IMR-90 (cell line): ENCODE measurements at regions not wholly inside any gene's neighbourhood (a gene's known extent, or its start where the extent isn't known, plus 50 kb on each side); places are given as distances from the start of the nearest gene placed in this dataset.

ENCODE experiments used
- ATAC-seq: fragments of 200-7000 bp; cut with Tn5 transposase; 2 replicates; pipeline ENCODE4 v1.9.1; 2020; ENCODE audit warnings: low read depth, mild to moderate bottlenecking, moderate library complexity
- BruUV-seq: library from RNA; stranded (reverse); fragments of 400-500 nt; replicated peaks from 2 replicates; lab custom pipeline; 2021; lab: Mats Ljungman, UMichigan
- CTCF ChIA-PET: fragments of 300-600 bp; formaldehyde crosslinking; extraction: SDS; loops from one replicate; lab custom pipeline; 2021; ENCODE audit warnings: antibody characterized with exemption; lab: Yijun Ruan, JAX
- POLR2A ChIA-PET: fragments of 300-600 bp; sonication (Branson Sonifier 250); formaldehyde crosslinking; loops from one replicate; lab custom pipeline; 2022; ENCODE audit warnings: antibody characterized with exemption; ENCODE audit not compliant: unreplicated experiment; lab: Charles Lee
- DNase-seq: peaks from one replicate; pipeline ENCODE4 v3.0.0; 2013
- H2AFZ ChIP-seq: replicated peaks from 2 replicates; pipeline ENCODE3; 2013; ENCODE audit warnings: low read length, mild to moderate bottlenecking; ENCODE audit not compliant: poor library complexity
- H2AK5ac ChIP-seq: 2 replicates; pipeline ENCODE4 v1.6.1; 2013; ENCODE audit warnings: low read depth, low read length, inconsistent platforms
- H2AK9ac ChIP-seq: replicated peaks from 2 replicates; pipeline ENCODE3; 2013; ENCODE audit warnings: mild to moderate bottlenecking, low read depth, low read length, moderate library complexity; ENCODE audit not compliant: poor library complexity
- H2BK120ac ChIP-seq: 2 replicates; pipeline ENCODE4 v1.6.1; 2013; ENCODE audit warnings: low read depth, low read length, inconsistent platforms
- H2BK15ac ChIP-seq: 3 replicates; pipeline ENCODE4 v1.6.1; 2013; ENCODE audit warnings: low read depth, low read length, inconsistent platforms
- H2BK20ac ChIP-seq: 2 replicates; pipeline ENCODE4 v1.6.1; 2013; ENCODE audit warnings: low read depth, mild to moderate bottlenecking, inconsistent platforms, low read length, moderate library complexity
- H2BK5ac ChIP-seq: 2 replicates; pipeline ENCODE4 v1.6.1; 2013; ENCODE audit warnings: mild to moderate bottlenecking, low read depth, low read length, inconsistent platforms; ENCODE audit not compliant: poor library complexity, severe bottlenecking
- H3K14ac ChIP-seq: replicated peaks from 2 replicates; pipeline ENCODE4 v1.6.1; 2013; ENCODE audit warnings: low read depth, low read length, inconsistent platforms
- H3K18ac ChIP-seq: 2 replicates; pipeline ENCODE4 v1.6.1; 2013; ENCODE audit warnings: low read depth, low read length, control low read depth
- H3K23ac ChIP-seq: 2 replicates; pipeline ENCODE4 v1.6.1; 2013; ENCODE audit warnings: low read depth, low read length, inconsistent platforms
- H3K27ac ChIP-seq: 2 replicates; pipeline ENCODE4 v1.5.1; 2013; ENCODE audit warnings: mild to moderate bottlenecking, control low read depth, low read length; ENCODE audit not compliant: insufficient read depth
- H3K27me3 ChIP-seq: 2 replicates; pipeline ENCODE4 v1.6.1; 2013; ENCODE audit warnings: low read length; ENCODE audit not compliant: control insufficient read depth, insufficient read depth
- H3K36me3 ChIP-seq: 2 replicates; pipeline ENCODE4 v1.6.1; 2013; ENCODE audit warnings: low read length, mixed read lengths; ENCODE audit not compliant: control insufficient read depth, insufficient read depth
- H3K4ac ChIP-seq: 2 replicates; pipeline ENCODE4 v1.6.1; 2013; ENCODE audit warnings: low read depth, low read length, inconsistent platforms
- H3K4me1 ChIP-seq: 2 replicates; pipeline ENCODE4 v1.6.1; 2013; ENCODE audit warnings: low read length, mixed read lengths; ENCODE audit not compliant: control insufficient read depth, insufficient read depth
- H3K4me2 ChIP-seq: 2 replicates; pipeline ENCODE4 v1.6.1; 2013; ENCODE audit warnings: low read depth, mild to moderate bottlenecking, control low read depth, low read length, moderate library complexity
- H3K4me3 ChIP-seq: 2 replicates; pipeline ENCODE4 v1.5.1; 2013; ENCODE audit warnings: low read depth, mild to moderate bottlenecking, control low read depth, low read length, moderate library complexity; ENCODE audit not compliant: insufficient read depth
- H3K56ac ChIP-seq: 2 replicates; pipeline ENCODE4 v1.6.1; 2013; ENCODE audit warnings: low read length, inconsistent platforms; ENCODE audit not compliant: insufficient read depth; ENCODE audit errors: extremely low read depth
- H3K79me1 ChIP-seq, 2 experiments: 2 replicates each; pipeline ENCODE4 v1.6.1; 2013; ENCODE audit warnings: low read length in 2 of 2, inconsistent platforms in 1 of 2, low read depth in 1 of 2
- H3K9ac ChIP-seq: 2 replicates; pipeline ENCODE4 v1.6.1; 2013; ENCODE audit warnings: low read depth, low read length, control low read depth
- H3K9me1 ChIP-seq: 2 replicates; pipeline ENCODE4 v1.6.1; 2013; ENCODE audit warnings: low read length, inconsistent platforms; ENCODE audit not compliant: insufficient read depth
- H3K9me3 ChIP-seq: 2 replicates; pipeline ENCODE4 v1.6.1; 2013; ENCODE audit warnings: low read length; ENCODE audit not compliant: control insufficient read depth, insufficient read depth
- H4K20me1 ChIP-seq: 2 replicates; pipeline ENCODE4 v1.6.1; 2013; ENCODE audit warnings: low read length, inconsistent platforms; ENCODE audit not compliant: insufficient read depth
- H4K5ac ChIP-seq: 2 replicates; pipeline ENCODE4 v1.6.1; 2013; ENCODE audit warnings: mild to moderate bottlenecking, low read depth, low read length, control low read depth
- H4K8ac ChIP-seq, 2 experiments: 2 replicates each; pipeline ENCODE4 v1.6.1; 2013; ENCODE audit warnings: low read depth in 2 of 2, low read length in 2 of 2, control low read depth in 1 of 2, inconsistent platforms in 1 of 2
- H4K91ac ChIP-seq: 2 replicates; pipeline ENCODE4 v1.6.1; 2013; ENCODE audit warnings: low read depth, low read length, inconsistent platforms; ENCODE audit not compliant: insufficient read depth
- POLR2A ChIP-seq: IDR thresholded peaks from 2 replicates; pipeline ENCODE4 v1.6.1; 2012; ENCODE audit warnings: mild to moderate bottlenecking, low read depth, low read length
- WGBS, 2 experiments: methylation state at CpG; one replicate each; pipeline versions ENCODE4 v1.1.5 to v1.1.7; 2013; ENCODE audit warnings: missing lambda C conversion rate in 2 of 2; ENCODE audit not compliant: insufficient read length in 1 of 2; ENCODE audit errors: extremely low coverage in 2 of 2; 5-methylcytosine and 5-hydroxymethylcytosine counted together
- dilution Hi-C: fragments of 300-500 bp; cut with HindIII; formaldehyde crosslinking; loops from one replicate; pipeline ENCODE4 v1.14.3; 2018; ENCODE audit warnings: low sequenced_read_pairs; ENCODE audit not compliant: unreplicated experiment
- in situ Hi-C: fragments of 300-500 bp; cut with MboI; formaldehyde crosslinking; loops from 3 replicates; pipeline ENCODE4 v1.14.3; 2019; ENCODE audit warnings: low sequenced_read_pairs, inconsistent platforms, mixed read lengths
- intact Hi-C: fragments of 100-400 bp; cut with micrococcal nuclease; formaldehyde crosslinking; loops from 2 replicates; pipeline ENCODE4 v1.10.0; 2022

GRCh38 chr17:22435231-22435974 lies 743.1 kb downstream of the KCNJ18 start:
- no peak overlapping the region for H2AFZ ChIP-seq
- H3K36me3 ChIP-seq = no peaks in the 10 kb centered on the region
- CTCF ChIA-PET = no interaction called here
- H4K8ac ChIP-seq = no peak overlapping the region
- no peak overlapping the region for H4K5ac ChIP-seq
- no peak overlapping the region for H3K4ac ChIP-seq
- H2BK15ac ChIP-seq = no peak overlapping the region
- H3K79me1 ChIP-seq = no peaks in the 10 kb centered on the region
- WGBS, 2 experiments = 85% methylated on average over 7 of the region's 53 CpGs; no CpG with 5 or more reads in 1 of the 2 experiments
- no peak overlapping the region for H2AK9ac ChIP-seq
- no peak overlapping the region for H3K27ac ChIP-seq
- H2BK120ac ChIP-seq = no peak overlapping the region
- no peak for TF ChIP-seq POLR2A
- no TSS peak for BruUV-seq
- H3K23ac ChIP-seq = no peak overlapping the region
- DNase-seq (no peak), ATAC-seq (no peak)
- no peak overlapping the region for H3K4me2 ChIP-seq
- no peak overlapping the region for H2BK20ac ChIP-seq
- H3K18ac ChIP-seq = no peak overlapping the region
- no peak overlapping the region for H3K14ac ChIP-seq
- no peak overlapping the region for H2BK5ac ChIP-seq
- H3K4me3 ChIP-seq = no peak overlapping the region
- H3K27me3 ChIP-seq = no peaks in the 10 kb centered on the region
- no peaks in the 10 kb centered on the region for H3K9me1 ChIP-seq
- dilution Hi-C loops (no loop called here), in situ Hi-C loops (no loop called here), intact Hi-C loops (no loop called here)
- H3K9ac ChIP-seq = no peak overlapping the region
- peaks cover 8% of the 10 kb centered on the region for H3K9me3 ChIP-seq
- no peak overlapping the region for H2AK5ac ChIP-seq
- no peaks in the 10 kb centered on the region for H4K20me1 ChIP-seq
- no peak overlapping the region for H3K56ac ChIP-seq
- no peaks in the 10 kb centered on the region for H3K4me1 ChIP-seq
- POLR2A ChIA-PET = no interaction called here
- H4K91ac ChIP-seq = no peak overlapping the region
